VCaP (cell line): ENCODE measurements at regions not wholly inside any gene's neighbourhood (a gene's known extent, or its start where the extent isn't known, plus 50 kb on each side); places are given as distances from the start of the nearest gene placed in this dataset.
"Not testable (repeated sequence)": the region's sequence is repeated elsewhere in the genome, so short reads cannot be mapped to it uniquely, and the experiment has no call there.

ENCODE experiments used
- H3K27ac ChIP-seq: fragments of 450-650 bp; 2 replicates; pipeline ENCODE4 v1.5.1; 2017
- TF ChIP-seq, protein P1 (sequence below): fragments of 450-650 bp; conservative IDR thresholded peaks from 2 replicates; pipeline ENCODE4 v1.5.1; 2017; ENCODE audit warnings: mild to moderate bottlenecking, moderate library complexity

- TF ChIP-seq, protein P1, sequence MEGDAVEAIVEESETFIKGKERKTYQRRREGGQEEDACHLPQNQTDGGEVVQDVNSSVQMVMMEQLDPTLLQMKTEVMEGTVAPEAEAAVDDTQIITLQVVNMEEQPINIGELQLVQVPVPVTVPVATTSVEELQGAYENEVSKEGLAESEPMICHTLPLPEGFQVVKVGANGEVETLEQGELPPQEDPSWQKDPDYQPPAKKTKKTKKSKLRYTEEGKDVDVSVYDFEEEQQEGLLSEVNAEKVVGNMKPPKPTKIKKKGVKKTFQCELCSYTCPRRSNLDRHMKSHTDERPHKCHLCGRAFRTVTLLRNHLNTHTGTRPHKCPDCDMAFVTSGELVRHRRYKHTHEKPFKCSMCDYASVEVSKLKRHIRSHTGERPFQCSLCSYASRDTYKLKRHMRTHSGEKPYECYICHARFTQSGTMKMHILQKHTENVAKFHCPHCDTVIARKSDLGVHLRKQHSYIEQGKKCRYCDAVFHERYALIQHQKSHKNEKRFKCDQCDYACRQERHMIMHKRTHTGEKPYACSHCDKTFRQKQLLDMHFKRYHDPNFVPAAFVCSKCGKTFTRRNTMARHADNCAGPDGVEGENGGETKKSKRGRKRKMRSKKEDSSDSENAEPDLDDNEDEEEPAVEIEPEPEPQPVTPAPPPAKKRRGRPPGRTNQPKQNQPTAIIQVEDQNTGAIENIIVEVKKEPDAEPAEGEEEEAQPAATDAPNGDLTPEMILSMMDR: no peak
- H3K27ac ChIP-seq: peak overlapping the region; percentile 87
Measured at GRCh38 chr9:89850631-89851325, 246.0 kb downstream of the GADD45G start.

DNA sequence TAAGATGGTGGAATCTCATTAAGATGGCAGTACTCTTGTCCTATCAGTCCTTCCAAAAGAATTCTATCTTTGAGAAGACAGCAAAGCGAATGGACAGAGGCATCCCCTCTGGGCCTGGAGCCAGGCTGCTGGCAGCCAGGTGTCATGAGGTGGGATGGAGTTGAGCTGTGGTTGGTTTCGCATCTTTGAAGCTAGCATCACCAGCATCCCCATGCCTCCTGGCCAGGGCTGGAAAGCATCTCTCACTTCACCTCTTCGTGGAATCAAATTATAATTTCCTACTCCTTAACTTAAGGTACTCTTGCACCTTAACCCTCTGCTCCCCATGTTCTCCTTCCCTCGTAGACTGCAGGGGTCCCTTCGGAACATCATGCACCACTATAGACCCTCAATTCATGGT, 248.3 kb downstream of the GADD45G start:
- TF ChIP-seq, protein P1: no peak
- peak overlapping the region; percentile 87 for H3K27ac ChIP-seq

GRCh38 chr9:89853931-89854330, 249.1 kb downstream of the GADD45G start:
- TF ChIP-seq, protein P1: no peak
- H3K27ac ChIP-seq: no peak overlapping the region

DNA sequence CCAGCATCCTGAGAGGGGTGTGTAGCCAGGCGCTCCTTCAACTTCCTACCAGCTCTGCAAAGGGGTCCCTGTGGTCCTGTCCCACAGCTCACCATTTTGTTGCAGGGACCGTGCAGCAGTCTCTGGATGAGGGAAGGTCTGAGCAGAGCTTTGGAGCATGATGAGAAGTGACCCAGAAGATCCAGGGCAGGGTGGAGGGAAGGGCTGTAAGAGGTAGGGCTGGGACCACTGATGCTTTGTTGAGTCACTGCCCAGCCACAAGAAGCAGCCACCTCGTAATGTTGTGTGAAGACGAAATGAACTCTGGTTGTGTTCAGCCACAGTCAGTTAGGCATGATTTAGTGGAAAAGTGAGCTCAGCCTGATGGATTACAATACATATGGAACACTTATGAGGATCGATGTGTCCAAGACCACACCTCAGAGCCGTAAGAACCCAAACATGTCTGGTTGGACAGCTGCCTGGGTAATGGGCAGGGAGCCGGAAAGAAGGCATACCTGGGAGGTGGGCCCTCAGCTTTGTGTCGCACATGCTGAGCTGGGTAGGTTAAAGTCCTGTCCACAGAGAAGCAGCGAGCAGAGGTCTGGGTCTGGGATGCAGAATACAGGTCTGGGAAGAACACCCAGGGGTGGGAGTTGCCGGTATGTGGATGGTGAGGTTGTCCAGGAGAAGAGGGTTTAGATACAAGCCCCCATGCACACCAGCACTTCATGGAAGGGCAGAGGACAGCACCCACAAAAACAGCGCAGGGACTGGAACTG, 250.1 kb downstream of the GADD45G start:
- TF ChIP-seq, protein P1: no peak
- H3K27ac ChIP-seq: no peak overlapping the region

DNA sequence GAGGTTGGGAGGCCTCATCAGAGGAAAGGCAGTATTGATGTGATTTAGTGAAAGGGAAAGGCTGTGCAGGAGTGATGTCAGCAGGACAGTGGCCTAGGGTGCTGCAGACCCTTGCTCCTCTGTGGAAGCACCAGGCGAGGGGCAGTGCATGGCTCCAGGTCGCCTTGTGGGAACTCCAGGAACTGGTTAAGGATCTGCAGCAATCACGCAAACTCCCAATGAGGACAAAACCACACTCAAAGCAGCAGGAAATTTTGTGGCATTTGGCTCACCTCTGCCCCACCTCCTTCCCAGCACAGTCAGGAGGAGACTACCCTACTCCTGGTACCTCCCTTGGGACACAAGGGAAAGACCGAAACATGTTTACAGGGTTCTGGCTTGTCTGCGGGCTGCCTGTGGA, 251.5 kb downstream of the GADD45G start:
- not testable (repeated sequence) for H3K27ac ChIP-seq

DNA sequence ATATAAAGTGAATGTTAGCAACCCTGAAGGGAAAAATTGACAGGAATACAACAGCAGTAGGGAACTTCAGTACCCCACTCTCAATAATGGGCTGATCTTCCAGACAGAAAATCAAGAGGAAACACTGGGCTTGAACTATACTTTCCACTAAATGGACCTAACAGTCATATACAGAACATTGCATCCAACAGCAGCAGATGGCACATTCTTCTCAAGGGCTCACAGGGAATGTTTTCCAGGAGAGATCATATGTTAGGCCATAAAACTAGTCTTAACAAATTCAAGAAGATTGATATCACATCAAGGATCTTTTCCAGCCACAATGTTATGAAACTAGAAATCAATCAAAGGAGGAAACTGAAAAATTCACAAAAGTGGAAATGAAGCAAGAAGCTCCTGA, 252.1 kb downstream of the GADD45G start:
- H3K27ac ChIP-seq: not testable (repeated sequence)

DNA sequence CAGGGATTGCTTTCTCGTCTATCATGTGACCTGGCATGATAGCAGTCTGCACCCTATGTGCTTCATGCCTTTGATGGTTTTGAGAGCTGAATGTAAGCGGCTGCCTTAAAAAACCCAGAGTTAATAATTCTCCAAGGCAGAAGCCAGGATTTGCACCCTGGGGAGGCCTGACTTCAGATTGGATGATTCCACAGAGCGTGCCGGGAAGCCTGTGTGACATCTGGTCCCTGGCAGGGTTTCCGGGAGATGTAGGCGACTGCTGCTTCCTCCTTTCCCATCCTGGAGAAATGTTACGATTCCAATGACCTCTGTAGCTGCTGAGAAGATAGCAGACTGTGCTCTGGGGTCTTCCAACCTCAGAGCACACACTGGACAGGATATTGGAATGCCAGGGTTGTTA, 255.0 kb downstream of the GADD45G start:
- not testable (repeated sequence) for H3K27ac ChIP-seq

DNA sequence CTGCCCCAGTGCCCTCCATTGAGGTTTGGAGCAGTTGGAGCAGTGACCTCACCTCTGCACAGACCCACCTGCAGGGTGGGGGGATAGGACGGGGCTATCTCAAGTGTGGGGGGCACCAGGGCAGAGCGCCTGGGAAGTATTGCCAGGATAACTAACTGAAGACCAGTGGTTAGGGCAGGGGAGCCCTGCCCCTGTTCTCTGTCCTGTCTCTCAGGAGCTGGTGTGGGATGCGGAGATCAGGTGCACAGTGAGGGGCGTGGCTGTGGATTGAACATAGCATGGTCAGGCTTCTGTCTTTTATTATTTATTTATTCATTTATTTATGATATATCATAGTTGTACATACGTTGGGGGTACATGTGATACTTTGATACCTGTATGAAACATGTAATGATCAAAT, 256.6 kb downstream of the GADD45G start:
- H3K27ac ChIP-seq: 0 out of 2 replicates have a peak overlapping the region, but pooled peaks have one; percentile 47

DNA sequence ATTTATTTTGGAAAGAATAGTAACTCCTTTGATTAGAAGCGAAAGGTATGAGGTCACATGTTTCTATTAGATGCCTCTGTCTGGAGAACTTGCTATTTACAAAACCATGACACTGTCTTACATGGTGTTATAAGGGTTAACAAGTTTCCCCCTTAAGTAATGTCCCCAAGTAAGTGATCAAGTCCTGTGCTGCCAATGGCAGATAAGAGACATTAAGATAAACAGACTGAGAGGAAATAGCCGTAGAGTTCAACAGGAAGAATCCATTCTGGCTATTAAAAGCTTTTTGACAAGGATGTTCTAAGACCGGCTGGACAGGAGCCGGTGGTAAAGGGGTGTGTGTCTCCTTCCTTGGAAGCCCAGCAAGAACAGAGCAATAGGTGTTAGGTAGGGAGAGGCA, 257.5 kb downstream of the GADD45G start:
- H3K27ac ChIP-seq: peak overlapping the region; percentile 47
- TF ChIP-seq, protein P1: no peak
